Trophoblast cell (in vitro differentiated cells and primary cell): ENCODE measurements at regions not wholly inside any gene's neighbourhood (a gene's known extent, or its start where the extent isn't known, plus 50 kb on each side); places are given as distances from the start of the nearest gene placed in this dataset.
"Not testable (repeated sequence)": the region's sequence is repeated elsewhere in the genome, so short reads cannot be mapped to it uniquely, and the experiment has no call there.

ENCODE experiments used
- DNase-seq, 2 donors: peaks; one replicate each; pipeline ENCODE4 v3.0.0-alpha.2; 2016
- H2AFZ ChIP-seq: 2 replicates; pipeline ENCODE4 v1.6.1; 2013; ENCODE audit warnings: low read length, moderate library complexity, mild to moderate bottlenecking; ENCODE audit not compliant: insufficient read depth, poor library complexity
- H2AK5ac ChIP-seq: 2 replicates; pipeline ENCODE4 v1.6.1; 2013; ENCODE audit warnings: mild to moderate bottlenecking, low read length
- H2BK120ac ChIP-seq: 2 replicates; pipeline ENCODE4 v1.6.1; 2013; ENCODE audit warnings: low read length, mild to moderate bottlenecking, moderate library complexity; ENCODE audit not compliant: insufficient read depth, poor library complexity
- H2BK12ac ChIP-seq: 2 replicates; pipeline ENCODE4 v1.6.1; 2013; ENCODE audit warnings: mild to moderate bottlenecking, low read length, moderate library complexity
- H2BK5ac ChIP-seq: 2 replicates; pipeline ENCODE4 v1.6.1; 2013; ENCODE audit warnings: low read length, low read depth, moderate library complexity, mild to moderate bottlenecking; ENCODE audit not compliant: poor library complexity
- H3K14ac ChIP-seq: 2 replicates; pipeline ENCODE4 v1.6.1; 2013; ENCODE audit warnings: mild to moderate bottlenecking, low read length
- H3K18ac ChIP-seq: 2 replicates; pipeline ENCODE4 v1.6.1; 2013; ENCODE audit warnings: mild to moderate bottlenecking, low read length
- H3K23ac ChIP-seq: 2 replicates; pipeline ENCODE4 v1.6.1; 2013; ENCODE audit warnings: low read length
- H3K27ac ChIP-seq: 2 replicates; pipeline ENCODE4 v1.5.1; 2013; ENCODE audit warnings: low read depth, mild to moderate bottlenecking, inconsistent platforms, low read length, moderate library complexity
- H3K27me3 ChIP-seq: 2 replicates; pipeline ENCODE4 v1.6.1; 2013; ENCODE audit warnings: inconsistent platforms, mild to moderate bottlenecking, low read length, moderate library complexity; ENCODE audit not compliant: insufficient read depth
- H3K36me3 ChIP-seq, 2 experiments: 1 replicate in 1 of 2; 2 replicates in 1 of 2; pipeline ENCODE4 v1.6.1; 2013; ENCODE audit warnings: low read length in 2 of 2, mild to moderate bottlenecking in 2 of 2, moderate library complexity in 1 of 2; ENCODE audit not compliant: insufficient read depth in 2 of 2, control insufficient read depth in 1 of 2
- H3K4ac ChIP-seq: 2 replicates; pipeline ENCODE4 v1.6.1; 2013; ENCODE audit warnings: low read depth, mild to moderate bottlenecking, low read length, moderate library complexity
- H3K4me1 ChIP-seq, 2 experiments: 1 replicate in 1 of 2; 2 replicates in 1 of 2; pipeline ENCODE4 v1.6.1; 2013; ENCODE audit warnings: low read length in 2 of 2, mild to moderate bottlenecking in 2 of 2, moderate library complexity in 1 of 2; ENCODE audit not compliant: insufficient read depth in 2 of 2, control insufficient read depth in 1 of 2
- H3K4me2 ChIP-seq: 2 replicates; pipeline ENCODE4 v1.6.1; 2013; ENCODE audit warnings: inconsistent platforms, mild to moderate bottlenecking, low read length, moderate library complexity
- H3K4me3 ChIP-seq: 2 replicates; pipeline ENCODE4 v1.5.1; 2013; ENCODE audit warnings: mild to moderate bottlenecking, low read depth, low read length, inconsistent platforms
- H3K79me1 ChIP-seq: one replicate; pipeline ENCODE4 v1.6.1; 2013; ENCODE audit warnings: low read length
- H3K79me2 ChIP-seq: 2 replicates; pipeline ENCODE4 v1.6.1; 2013; ENCODE audit warnings: low read length, mild to moderate bottlenecking; ENCODE audit not compliant: control insufficient read depth, insufficient read depth, poor library complexity
- H3K9ac ChIP-seq: 2 replicates; pipeline ENCODE4 v1.6.1; 2013; ENCODE audit warnings: mild to moderate bottlenecking, low read length
- H3K9me3 ChIP-seq: 2 replicates; pipeline ENCODE4 v1.6.1; 2013; ENCODE audit warnings: low read depth, mild to moderate bottlenecking, control low read depth, inconsistent platforms, low read length; ENCODE audit not compliant: insufficient read depth
- H4K12ac ChIP-seq: 2 replicates; pipeline ENCODE4 v1.6.1; 2013; ENCODE audit warnings: low read depth, mild to moderate bottlenecking, low read length, moderate library complexity
- H4K8ac ChIP-seq: 2 replicates; pipeline ENCODE4 v1.6.1; 2013; ENCODE audit warnings: low read depth, mild to moderate bottlenecking, low read length, moderate library complexity
- H4K91ac ChIP-seq: one replicate; pipeline ENCODE4 v1.6.1; 2013; ENCODE audit warnings: low read depth, mild to moderate bottlenecking, low read length, moderate library complexity
- WGBS: extraction: QIAGEN DNeasy Blood & Tissue Kit; methylation state at CpG from one replicate; pipeline ENCODE4 v1.1.7; 2013; ENCODE audit warnings: missing lambda C conversion rate; ENCODE audit not compliant: insufficient read length, insufficient coverage; ENCODE audit errors: extremely low coverage; 5-methylcytosine and 5-hydroxymethylcytosine counted together

GRCh38 chr13:85551012-85551411 is 248.2 kb downstream of the SLITRK6 start:
- no peak overlapping the region for H3K4me3 ChIP-seq

GRCh38 chr13:85549819-85550218 is 249.4 kb downstream of the SLITRK6 start:
- Histone ChIP-seq H2BK120ac (no peak overlapping the region), H3K4ac (no peak overlapping the region), H2BK5ac (no peak overlapping the region), H4K91ac (no peak overlapping the region), H2BK12ac (no peak overlapping the region), H3K9me3 (peaks cover 2% of the 10 kb centered on the region), H3K27me3 (no peaks in the 10 kb centered on the region), H3K36me3 (no peaks in the 10 kb centered on the region), H2AK5ac (no peak overlapping the region), H3K4me2 (no peak overlapping the region), H3K79me1 (no peaks in the 10 kb centered on the region), H3K4me1 (no peaks in the 10 kb centered on the region), H3K79me2 (no peaks in the 10 kb centered on the region), H3K18ac (no peak overlapping the region), H2AFZ (no peak overlapping the region), H3K27ac (no peak overlapping the region), H4K8ac (no peak overlapping the region), H3K23ac (no peak overlapping the region), H3K14ac (no peak overlapping the region), H3K4me3 (no peak overlapping the region), H3K9ac (no peak overlapping the region), H4K12ac (no peak overlapping the region)
- no peak for DNase-seq
- no CpG with 5 or more reads among the region's 2 CpGs for WGBS

More at GRCh38 chr13:85551012-85551411, 248.2 kb downstream of the SLITRK6 start:
- no CpG with 5 or more reads among the region's 1 CpG for WGBS
- no peak for DNase-seq
- H3K18ac ChIP-seq: no peak overlapping the region
- no peak overlapping the region for H2BK120ac ChIP-seq
- no peak overlapping the region for H2AFZ ChIP-seq
- no peaks in the 10 kb centered on the region for H3K27me3 ChIP-seq
- peaks cover 2% of the 10 kb centered on the region for H3K9me3 ChIP-seq
- H3K4ac ChIP-seq: no peak overlapping the region
- no peak overlapping the region for H3K4me2 ChIP-seq
- no peak overlapping the region for H2AK5ac ChIP-seq
- no peaks in the 10 kb centered on the region for H3K36me3 ChIP-seq
- H3K79me1 ChIP-seq: no peaks in the 10 kb centered on the region
- no peak overlapping the region for H4K91ac ChIP-seq
- H3K79me2 ChIP-seq: no peaks in the 10 kb centered on the region
- H2BK12ac ChIP-seq: no peak overlapping the region
- no peak overlapping the region for H3K14ac ChIP-seq
- no peaks in the 10 kb centered on the region for H3K4me1 ChIP-seq
- H4K12ac ChIP-seq: no peak overlapping the region
- H4K8ac ChIP-seq: no peak overlapping the region
- no peak overlapping the region for H2BK5ac ChIP-seq
- H3K9ac ChIP-seq: no peak overlapping the region
- H3K23ac ChIP-seq: no peak overlapping the region
- H3K27ac ChIP-seq: no peak overlapping the region

- not testable (repeated sequence) for H3K79me2 ChIP-seq, H3K23ac ChIP-seq, H3K14ac ChIP-seq, H3K4ac ChIP-seq, H3K4me1 ChIP-seq, H3K36me3 ChIP-seq, H2BK120ac ChIP-seq, H4K12ac ChIP-seq, H4K8ac ChIP-seq, H3K4me2 ChIP-seq, H2BK12ac ChIP-seq, H2AFZ ChIP-seq, H3K9me3 ChIP-seq, H3K4me3 ChIP-seq, H4K91ac ChIP-seq, H3K27ac ChIP-seq, H3K18ac ChIP-seq, H3K79me1 ChIP-seq, H3K27me3 ChIP-seq, H2BK5ac ChIP-seq, DNase-seq, H3K9ac ChIP-seq, H2AK5ac ChIP-seq
Measured at GRCh38 chr13:85548845-85549244, 250.4 kb downstream of the SLITRK6 start.

GRCh38 chr13:85545771-85546170 is 253.4 kb downstream of the SLITRK6 start:
- no peak for DNase-seq
- no peaks in the 10 kb centered on the region for H3K36me3 ChIP-seq
- H3K14ac ChIP-seq: no peak overlapping the region
- H3K23ac ChIP-seq: no peak overlapping the region
- no peaks in the 10 kb centered on the region for H3K79me2 ChIP-seq
- H2BK120ac ChIP-seq: no peak overlapping the region
- no peaks in the 10 kb centered on the region for H3K79me1 ChIP-seq
- no peak overlapping the region for H3K9ac ChIP-seq
- H3K27ac ChIP-seq: no peak overlapping the region
- no peak overlapping the region for H2BK5ac ChIP-seq
- peaks cover 2% of the 10 kb centered on the region for H3K9me3 ChIP-seq
- H3K18ac ChIP-seq: no peak overlapping the region
- H4K8ac ChIP-seq: no peak overlapping the region
- H3K4me1 ChIP-seq: no peaks in the 10 kb centered on the region
- H3K4me3 ChIP-seq: no peak overlapping the region
- no peak overlapping the region for H2AFZ ChIP-seq
- no peaks in the 10 kb centered on the region for H3K27me3 ChIP-seq
- H4K91ac ChIP-seq: no peak overlapping the region
- no CpG with 5 or more reads among the region's 5 CpGs for WGBS
- H3K4me2 ChIP-seq: no peak overlapping the region
- no peak overlapping the region for H2BK12ac ChIP-seq
- no peak overlapping the region for H2AK5ac ChIP-seq
- no peak overlapping the region for H4K12ac ChIP-seq
- no peak overlapping the region for H3K4ac ChIP-seq
